Gastrocnemius medialis (tissue), 4 donors: ENCODE measurements at regions not wholly inside any gene's neighbourhood (a gene's known extent, or its start where the extent isn't known, plus 50 kb on each side); places are given as distances from the start of the nearest gene placed in this dataset.

Source experiments
- POLR2A ChIP-seq, 2 donors: fragments of 450-650 bp; IDR thresholded peaks; one replicate each; pipeline ENCODE4 v1.6.1; 2017; ENCODE audit warnings: antibody characterized with exemption in 2 of 2, mild to moderate bottlenecking in 2 of 2, moderate library complexity in 2 of 2
- TF ChIP-seq, protein P1 (sequence below), 5 experiments: fragments of 450-650 bp in 3 of 5; fragments of 200-600 bp in 2 of 5; sonication (generic) in 2 of 5; IDR thresholded peaks in 4 of 5; conservative IDR thresholded peaks in 1 of 5; 1 replicate in 4 of 5; 2 replicates in 1 of 5; pipeline ENCODE4 v1.5.1; 2016 to 2019; ENCODE audit warnings: antibody characterized with exemption in 5 of 5, mild to moderate bottlenecking in 3 of 5, moderate library complexity in 3 of 5

DNA sequence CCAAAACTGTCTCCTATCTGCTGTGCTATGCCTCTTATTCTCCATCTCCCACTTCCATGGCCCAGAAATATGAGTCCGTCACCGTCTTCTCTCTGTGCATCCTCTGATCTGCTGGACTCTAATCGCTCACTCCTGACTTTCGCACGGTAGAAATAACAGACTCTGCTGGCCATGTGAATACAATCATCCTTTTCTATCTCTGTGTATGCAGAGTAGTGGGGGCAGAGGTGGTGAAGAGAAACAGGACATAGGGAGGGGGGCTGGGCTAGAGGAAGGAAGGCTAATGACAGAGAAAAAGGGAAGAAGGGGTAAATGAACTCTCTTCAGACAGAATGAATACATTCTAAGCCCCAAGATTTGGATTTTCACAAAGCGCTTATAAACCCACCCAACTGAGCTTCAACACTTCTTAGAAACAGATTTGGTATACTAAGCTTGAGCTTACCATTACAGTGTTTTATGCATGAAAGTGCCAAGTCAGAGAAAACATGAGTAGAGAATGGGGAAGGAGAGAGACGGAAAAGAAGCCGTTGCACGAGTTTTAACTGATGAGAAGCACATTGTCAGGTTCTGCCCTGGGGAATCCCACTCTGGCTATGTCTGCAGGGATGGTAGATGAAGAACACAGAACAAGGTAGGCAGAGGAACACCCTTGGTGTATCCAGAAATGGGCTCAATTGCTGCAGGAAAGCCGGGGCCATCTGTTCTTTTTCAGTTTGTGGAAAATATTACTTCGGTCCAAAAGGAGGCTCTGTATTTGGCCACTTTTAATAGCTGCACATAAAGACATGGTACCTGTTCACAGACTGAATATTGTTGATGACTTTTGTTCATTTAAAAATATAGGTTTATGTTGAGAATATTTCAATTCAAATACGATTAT, 324.7 kb downstream of the ETS1 start:
- TF ChIP-seq, protein P1, sequence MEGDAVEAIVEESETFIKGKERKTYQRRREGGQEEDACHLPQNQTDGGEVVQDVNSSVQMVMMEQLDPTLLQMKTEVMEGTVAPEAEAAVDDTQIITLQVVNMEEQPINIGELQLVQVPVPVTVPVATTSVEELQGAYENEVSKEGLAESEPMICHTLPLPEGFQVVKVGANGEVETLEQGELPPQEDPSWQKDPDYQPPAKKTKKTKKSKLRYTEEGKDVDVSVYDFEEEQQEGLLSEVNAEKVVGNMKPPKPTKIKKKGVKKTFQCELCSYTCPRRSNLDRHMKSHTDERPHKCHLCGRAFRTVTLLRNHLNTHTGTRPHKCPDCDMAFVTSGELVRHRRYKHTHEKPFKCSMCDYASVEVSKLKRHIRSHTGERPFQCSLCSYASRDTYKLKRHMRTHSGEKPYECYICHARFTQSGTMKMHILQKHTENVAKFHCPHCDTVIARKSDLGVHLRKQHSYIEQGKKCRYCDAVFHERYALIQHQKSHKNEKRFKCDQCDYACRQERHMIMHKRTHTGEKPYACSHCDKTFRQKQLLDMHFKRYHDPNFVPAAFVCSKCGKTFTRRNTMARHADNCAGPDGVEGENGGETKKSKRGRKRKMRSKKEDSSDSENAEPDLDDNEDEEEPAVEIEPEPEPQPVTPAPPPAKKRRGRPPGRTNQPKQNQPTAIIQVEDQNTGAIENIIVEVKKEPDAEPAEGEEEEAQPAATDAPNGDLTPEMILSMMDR (IDR thresholded peaks at IDR 0.05 in 4 of 5, conservative IDR thresholded peaks at IDR 0.05 in 1 of 5) = no peak
- no peak for TF ChIP-seq POLR2A (IDR thresholded peaks at IDR 0.05)
